H9 (cell line): ENCODE measurements at regions not wholly inside any gene's neighbourhood (a gene's known extent, or its start where the extent isn't known, plus 50 kb on each side); places are given as distances from the start of the nearest gene placed in this dataset.

Experiments used
- DNase-seq: peaks from one replicate; pipeline ENCODE4 v3.0.0-alpha.2; 2017
- H2AFZ ChIP-seq: one replicate; pipeline ENCODE4 v1.6.1; 2013; ENCODE audit warnings: mild to moderate bottlenecking, low read length, control low read depth, moderate library complexity
- H2AK5ac ChIP-seq: 2 replicates; pipeline ENCODE4 v1.6.1; 2013; ENCODE audit warnings: low read length, control low read depth, mixed read lengths; ENCODE audit not compliant: insufficient read length
- H2BK120ac ChIP-seq: one replicate; pipeline ENCODE4 v1.6.1; 2013; ENCODE audit warnings: low read depth, mild to moderate bottlenecking, low read length, control low read depth, inconsistent platforms; ENCODE audit not compliant: poor library complexity, severe bottlenecking
- H2BK12ac ChIP-seq: 2 replicates; pipeline ENCODE4 v1.6.1; 2013; ENCODE audit warnings: low read length, control low read depth, mixed read lengths, low read depth; ENCODE audit not compliant: insufficient read length
- H2BK15ac ChIP-seq: 2 replicates; pipeline ENCODE4 v1.6.1; 2013; ENCODE audit warnings: low read depth, low read length, control low read depth
- H2BK20ac ChIP-seq: one replicate; pipeline ENCODE4 v1.6.1; 2013; ENCODE audit warnings: low read depth, mild to moderate bottlenecking, low read length, control low read depth, inconsistent platforms; ENCODE audit not compliant: poor library complexity, severe bottlenecking
- H2BK5ac ChIP-seq: 2 replicates; pipeline ENCODE4 v1.6.1; 2013; ENCODE audit warnings: low read length, control low read depth, mixed read lengths; ENCODE audit not compliant: insufficient read length
- H3K14ac ChIP-seq: 2 replicates; pipeline ENCODE4 v1.6.1; 2013; ENCODE audit warnings: low read length, control low read depth; ENCODE audit not compliant: insufficient read depth
- H3K18ac ChIP-seq: 2 replicates; pipeline ENCODE4 v1.6.1; 2013; ENCODE audit warnings: low read depth, mild to moderate bottlenecking, mixed read lengths, low read length, control low read depth; ENCODE audit not compliant: insufficient read length
- H3K23ac ChIP-seq: 2 replicates; pipeline ENCODE4 v1.6.1; 2013; ENCODE audit warnings: low read length, control low read depth, mixed read lengths, low read depth; ENCODE audit not compliant: insufficient read length
- H3K23me2 ChIP-seq: 2 replicates; pipeline ENCODE4 v1.6.1; 2013; ENCODE audit warnings: low read depth, mild to moderate bottlenecking, mixed read lengths, low read length, control low read depth; ENCODE audit not compliant: insufficient read length, poor library complexity, severe bottlenecking
- H3K27ac ChIP-seq: 2 replicates; pipeline ENCODE4 v1.5.1; 2013; ENCODE audit warnings: low read length, control low read depth, mixed read lengths, low read depth; ENCODE audit not compliant: insufficient read length
- H3K27me3 ChIP-seq: 2 replicates; pipeline ENCODE4 v1.6.1; 2013; ENCODE audit warnings: low read length, control low read depth, inconsistent platforms; ENCODE audit not compliant: insufficient read depth
- H3K4ac ChIP-seq: 2 replicates; pipeline ENCODE4 v1.6.1; 2013; ENCODE audit warnings: low read depth, mild to moderate bottlenecking, control low read depth, inconsistent platforms, low read length, moderate library complexity
- H3K4me1 ChIP-seq: 2 replicates; pipeline ENCODE4 v1.6.1; 2013; ENCODE audit warnings: low read length, control low read depth, inconsistent platforms; ENCODE audit not compliant: insufficient read depth
- H3K4me2 ChIP-seq: 2 replicates; pipeline ENCODE4 v1.6.1; 2013; ENCODE audit warnings: low read length, control low read depth, mixed read lengths; ENCODE audit not compliant: insufficient read length, insufficient read depth
- H3K56ac ChIP-seq: 2 replicates; pipeline ENCODE4 v1.6.1; 2013; ENCODE audit warnings: low read depth, mild to moderate bottlenecking, mixed read lengths, low read length, control low read depth; ENCODE audit not compliant: insufficient read length
- H3K79me1 ChIP-seq: 2 replicates; pipeline ENCODE4 v1.6.1; 2013; ENCODE audit warnings: low read depth, mild to moderate bottlenecking, moderate library complexity, low read length, control low read depth, inconsistent platforms; ENCODE audit not compliant: insufficient read depth, poor library complexity, severe bottlenecking
- H3K79me2 ChIP-seq: 2 replicates; pipeline ENCODE4 v1.6.1; 2013; ENCODE audit warnings: low read length, control low read depth, inconsistent platforms; ENCODE audit not compliant: insufficient read depth
- H3K9ac ChIP-seq: 2 replicates; pipeline ENCODE4 v1.6.1; 2013; ENCODE audit warnings: low read length, control low read depth, mixed read lengths; ENCODE audit not compliant: insufficient read length; ENCODE audit errors: extremely low read depth
- H3K9me3 ChIP-seq: one replicate; pipeline ENCODE4 v1.6.1; 2013; ENCODE audit warnings: low read depth, low read length, inconsistent platforms; ENCODE audit not compliant: control insufficient read depth
- H3T11ph ChIP-seq: one replicate; pipeline ENCODE4 v1.6.1; 2013; ENCODE audit warnings: mild to moderate bottlenecking, low read length, control low read depth, inconsistent platforms
- H4K20me1 ChIP-seq: one replicate; pipeline ENCODE4 v1.6.1; 2013; ENCODE audit not compliant: control insufficient read depth, insufficient read length, insufficient read depth
- H4K5ac ChIP-seq: 2 replicates; pipeline ENCODE4 v1.6.1; 2013; ENCODE audit warnings: low read depth, mild to moderate bottlenecking, mixed read lengths, low read length, control low read depth; ENCODE audit not compliant: insufficient read length
- H4K8ac ChIP-seq: replicated peaks from 2 replicates; pipeline ENCODE4 v1.6.1; 2013; ENCODE audit warnings: low read length, control low read depth, mixed read lengths, low read depth; ENCODE audit not compliant: insufficient read length
- H4K91ac ChIP-seq: 2 replicates; pipeline ENCODE4 v1.6.1; 2013; ENCODE audit warnings: low read depth, mild to moderate bottlenecking, moderate library complexity, mixed read lengths, low read length, control low read depth; ENCODE audit not compliant: insufficient read length
- H3K27ac Mint-ChIP-seq, 3 experiments: 2 replicates in 2 of 3; 3 replicates in 1 of 3; pipeline ENCODE4 v1.8.0; 2020 to 2021; ENCODE audit warnings: mixed read lengths in 3 of 3, mild to moderate bottlenecking in 1 of 3, moderate library complexity in 1 of 3
- H3K27me3 Mint-ChIP-seq: 2 replicates; pipeline ENCODE4 v1.8.0; 2021; ENCODE audit warnings: low read depth, mild to moderate bottlenecking, moderate library complexity, mixed read lengths
- H3K36me3 Mint-ChIP-seq, 3 experiments: 2 replicates in 2 of 3; 3 replicates in 1 of 3; pipeline ENCODE4 v1.8.0; 2020 to 2021; ENCODE audit warnings: low read depth in 3 of 3, mixed read lengths in 3 of 3; ENCODE audit not compliant: insufficient read depth in 1 of 3
- H3K4me1 Mint-ChIP-seq, 2 experiments: 2 replicates each; pipeline ENCODE4 v1.8.0; 2020; ENCODE audit warnings: mixed read lengths in 2 of 2
- H3K4me3 Mint-ChIP-seq, 2 experiments: 2 replicates in 1 of 2; 3 replicates in 1 of 2; pipeline ENCODE4 v1.8.0; 2020 to 2021; ENCODE audit warnings: mild to moderate bottlenecking in 2 of 2, mixed read lengths in 2 of 2, moderate library complexity in 1 of 2
- H3K9me3 Mint-ChIP-seq, 2 experiments: 2 replicates in 1 of 2; 3 replicates in 1 of 2; pipeline ENCODE4 v1.8.0; 2020; ENCODE audit warnings: mild to moderate bottlenecking in 2 of 2, mixed read lengths in 2 of 2, moderate library complexity in 1 of 2
- CTCF ChIP-seq: fragments of 200-600 bp; sonication (generic); conservative IDR thresholded peaks from 3 replicates; pipeline ENCODE4 v1.8.0; 2021; ENCODE audit warnings: antibody characterized with exemption, mild to moderate bottlenecking
- WGBS: extraction: QIAGEN DNeasy Blood & Tissue Kit; methylation state at CpG from one replicate; pipeline ENCODE4 v1.1.7; 2013; ENCODE audit warnings: missing lambda C conversion rate, low lambda C conversion rate, mixed read lengths; ENCODE audit not compliant: insufficient read length; ENCODE audit errors: extremely low coverage; 5-methylcytosine and 5-hydroxymethylcytosine counted together

DNA sequence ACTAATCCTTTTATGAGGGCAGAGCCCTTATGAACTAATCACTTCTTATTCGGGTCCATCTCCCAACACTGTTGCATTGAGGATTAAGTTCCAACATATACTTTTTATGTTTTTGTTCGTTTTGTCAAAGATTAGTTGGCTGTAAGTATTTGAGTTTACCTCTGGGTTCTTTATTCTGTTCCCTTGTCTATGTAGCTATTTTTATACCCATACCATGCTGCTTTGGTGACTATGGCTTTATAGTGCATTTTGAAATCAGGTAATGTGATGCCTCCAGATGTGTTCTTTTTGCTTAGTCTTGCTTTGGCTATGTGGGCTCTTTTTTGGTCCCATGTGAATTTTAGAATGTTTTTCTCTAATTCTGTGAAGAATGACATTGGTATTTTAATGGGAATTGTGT lies 166.4 kb upstream of the KCNMB2 start:
- H3K27ac ChIP-seq: no peak overlapping the region
- no peaks in the 10 kb centered on the region for H3K27me3 Mint-ChIP-seq
- H2AFZ ChIP-seq: no peak overlapping the region

More for the DNA sequence above, 166.4 kb upstream of the KCNMB2 start:
- WGBS: no CpG with 5 or more reads among the region's 2 CpGs
- H3K4me1 Mint-ChIP-seq: no peaks in the 10 kb centered on the region
- H3K9ac ChIP-seq: no peak overlapping the region
- H2AK5ac ChIP-seq: no peak overlapping the region
- H3K4me1 ChIP-seq: no peaks in the 10 kb centered on the region
- no peaks in the 10 kb centered on the region for H3K79me1 ChIP-seq
- H3K23ac ChIP-seq: no peak overlapping the region
- TF ChIP-seq CTCF: no peak
- no peak overlapping the region for H2BK15ac ChIP-seq
- no peak for DNase-seq
- no peak overlapping the region for H4K91ac ChIP-seq
- no peaks in the 10 kb centered on the region for H3K23me2 ChIP-seq
- H3K9me3 ChIP-seq: no peaks in the 10 kb centered on the region
- no peak overlapping the region for H3K4ac ChIP-seq
- no peak overlapping the region for H3K18ac ChIP-seq
- H3K79me2 ChIP-seq: no peaks in the 10 kb centered on the region
- no peak overlapping the region for H3K14ac ChIP-seq
- H2BK12ac ChIP-seq: no peak overlapping the region
- no peak overlapping the region for H2BK20ac ChIP-seq
- H3K4me2 ChIP-seq: no peak overlapping the region
- H2BK120ac ChIP-seq: no peak overlapping the region
- H3K9me3 Mint-ChIP-seq: peaks cover 0 to 5% of the 10 kb centered on the region in 2 experiments; a peak in 3 of 5 replicates
- H3T11ph ChIP-seq: no peak overlapping the region
- no peak overlapping the region for H4K8ac ChIP-seq
- H4K5ac ChIP-seq: no peak overlapping the region
- no peak overlapping the region for H3K27ac Mint-ChIP-seq
- peaks cover 0 to 2% (median 0%) of the 10 kb centered on the region in 3 experiments; a peak in 2 of 7 replicates for H3K36me3 Mint-ChIP-seq
- H3K56ac ChIP-seq: no peak overlapping the region
- no peaks in the 10 kb centered on the region for H3K27me3 ChIP-seq
- no peak overlapping the region for H2BK5ac ChIP-seq
- H3K4me3 Mint-ChIP-seq: no peak overlapping the region
- H4K20me1 ChIP-seq: no peaks in the 10 kb centered on the region
